Activated CD4-positive, alpha-beta T cell treated with anti-CD3 and anti-CD28 coated beads, Interleukin-2, amount 10 ng/mL, durations not matched to agents 24 days and 14 days (primary cell): ENCODE measurements at regions not wholly inside any gene's neighbourhood (a gene's known extent, or its start where the extent isn't known, plus 50 kb on each side); places are given as distances from the start of the nearest gene placed in this dataset.
"Not testable (repeated sequence)": the region's sequence is repeated elsewhere in the genome, so short reads cannot be mapped to it uniquely, and the experiment has no call there.

Experiments used
- DNase-seq: peaks from one replicate; pipeline ENCODE4 v3.0.0; 2022
- H3K27ac Mint-ChIP-seq: one replicate; pipeline ENCODE4 v1.8.0; 2022; ENCODE audit warnings: mild to moderate bottlenecking, mixed read lengths
- H3K27me3 Mint-ChIP-seq: one replicate; pipeline ENCODE4 v1.8.0; 2022; ENCODE audit warnings: mixed read lengths
- H3K36me3 Mint-ChIP-seq: one replicate; pipeline ENCODE4 v1.8.0; 2022; ENCODE audit warnings: low read depth, mild to moderate bottlenecking, mixed read lengths
- H3K4me1 Mint-ChIP-seq: one replicate; pipeline ENCODE4 v1.8.0; 2021; ENCODE audit warnings: mixed read lengths
- H3K4me3 Mint-ChIP-seq: one replicate; pipeline ENCODE4 v1.8.0; 2022; ENCODE audit warnings: mild to moderate bottlenecking, moderate library complexity, mixed read lengths
- H3K9me3 Mint-ChIP-seq: one replicate; pipeline ENCODE4 v1.8.0; 2021; ENCODE audit warnings: mixed read lengths
- intact Hi-C: fragments of 100-400 bp; cut with micrococcal nuclease; formaldehyde crosslinking; loops from one replicate; pipeline ENCODE4 v1.15.1; 2023

- no peak overlapping the region for H3K4me3 Mint-ChIP-seq
- intact Hi-C loops, result no loop called here
- no peak for DNase-seq
- H3K27me3 Mint-ChIP-seq, result no peaks in the 10 kb centered on the region
- no peak overlapping the region for H3K27ac Mint-ChIP-seq
- no peaks in the 10 kb centered on the region for H3K4me1 Mint-ChIP-seq
- H3K36me3 Mint-ChIP-seq, result no peaks in the 10 kb centered on the region
- H3K9me3 Mint-ChIP-seq, result no peaks in the 10 kb centered on the region
These were observed 55.0 kb downstream of the FOXA2 start for GRCh38 chr20:22529150-22530019.

- Mint-ChIP-seq H3K4me1 (no peaks in the 10 kb centered on the region), H3K4me3 (no peak overlapping the region), H3K27ac (no peak overlapping the region), H3K9me3 (no peaks in the 10 kb centered on the region), H3K36me3 (no peaks in the 10 kb centered on the region), H3K27me3 (no peaks in the 10 kb centered on the region)
- intact Hi-C loops, result no loop called here
- no peak for DNase-seq
These were observed 57.8 kb downstream of the FOXA2 start for GRCh38 chr20:22526512-22527012.

- no peaks in the 10 kb centered on the region for H3K9me3 Mint-ChIP-seq
- intact Hi-C loops, result no loop called here
These were observed 58.6 kb downstream of the FOXA2 start for GRCh38 chr20:22525821-22526220.

GRCh38 chr20:22525069-22525820 lies 59.1 kb downstream of the FOXA2 start:
- Mint-ChIP-seq H3K4me3 (no peak overlapping the region), H3K27ac (no peak overlapping the region), H3K27me3 (no peaks in the 10 kb centered on the region), H3K4me1 (no peaks in the 10 kb centered on the region), H3K36me3 (no peaks in the 10 kb centered on the region), H3K9me3 (no peaks in the 10 kb centered on the region)
- intact Hi-C loops, result no loop called here
- DNase-seq, result no peak

More at GRCh38 chr20:22525821-22526220, 58.6 kb downstream of the FOXA2 start:
- Mint-ChIP-seq H3K4me3 (no peak overlapping the region), H3K27me3 (no peaks in the 10 kb centered on the region), H3K27ac (no peak overlapping the region), H3K4me1 (no peaks in the 10 kb centered on the region), H3K36me3 (no peaks in the 10 kb centered on the region)
- no peak for DNase-seq

- no peaks in the 10 kb centered on the region for H3K4me1 Mint-ChIP-seq
- H3K9me3 Mint-ChIP-seq, result no peaks in the 10 kb centered on the region
These were observed 59.9 kb downstream of the FOXA2 start for GRCh38 chr20:22524393-22525015.

GRCh38 chr20:22523499-22524392 lies 60.6 kb downstream of the FOXA2 start:
- Mint-ChIP-seq H3K4me3 (no peak overlapping the region), H3K27ac (no peak overlapping the region), H3K27me3 (no peaks in the 10 kb centered on the region), H3K9me3 (no peaks in the 10 kb centered on the region), H3K36me3 (no peaks in the 10 kb centered on the region), H3K4me1 (no peaks in the 10 kb centered on the region)
- no peak for DNase-seq
- intact Hi-C loops, result no loop called here

More at GRCh38 chr20:22524393-22525015, 59.9 kb downstream of the FOXA2 start:
- DNase-seq, result no peak
- intact Hi-C loops, result no loop called here
- H3K4me3 Mint-ChIP-seq, result no peak overlapping the region
- no peaks in the 10 kb centered on the region for H3K27me3 Mint-ChIP-seq
- H3K36me3 Mint-ChIP-seq, result no peaks in the 10 kb centered on the region
- H3K27ac Mint-ChIP-seq, result no peak overlapping the region

- Mint-ChIP-seq H3K36me3 (no peaks in the 10 kb centered on the region), H3K4me1 (no peaks in the 10 kb centered on the region), H3K27me3 (no peaks in the 10 kb centered on the region), H3K9me3 (no peaks in the 10 kb centered on the region), H3K4me3 (no peak overlapping the region), H3K27ac (no peak overlapping the region)
- intact Hi-C loops, result no loop called here
- no peak for DNase-seq
These were observed 61.3 kb downstream of the FOXA2 start for GRCh38 chr20:22523128-22523498.

- H3K27ac Mint-ChIP-seq, result no peak overlapping the region
- H3K9me3 Mint-ChIP-seq, result no peaks in the 10 kb centered on the region
- no peak for DNase-seq
- intact Hi-C loops, result no loop called here
- no peaks in the 10 kb centered on the region for H3K36me3 Mint-ChIP-seq
- no peaks in the 10 kb centered on the region for H3K27me3 Mint-ChIP-seq
- H3K4me1 Mint-ChIP-seq, result no peaks in the 10 kb centered on the region
- no peak overlapping the region for H3K4me3 Mint-ChIP-seq
These were observed 61.7 kb downstream of the FOXA2 start for GRCh38 chr20:22522701-22523100.

GRCh38 chr20:22521940-22522339 lies 62.4 kb downstream of the FOXA2 start:
- H3K27me3 Mint-ChIP-seq, H3K27ac Mint-ChIP-seq, DNase-seq, intact Hi-C loops, H3K4me3 Mint-ChIP-seq, H3K9me3 Mint-ChIP-seq, H3K4me1 Mint-ChIP-seq, H3K36me3 Mint-ChIP-seq: not testable (repeated sequence)

- no peak overlapping the region for H3K27ac Mint-ChIP-seq
- no peaks in the 10 kb centered on the region for H3K36me3 Mint-ChIP-seq
- no peaks in the 10 kb centered on the region for H3K9me3 Mint-ChIP-seq
- no peaks in the 10 kb centered on the region for H3K27me3 Mint-ChIP-seq
- DNase-seq, result no peak
- intact Hi-C loops, result no loop called here
- H3K4me1 Mint-ChIP-seq, result no peaks in the 10 kb centered on the region
- no peak overlapping the region for H3K4me3 Mint-ChIP-seq
These were observed 64.0 kb downstream of the FOXA2 start for GRCh38 chr20:22520381-22520780.

GRCh38 chr20:22515264-22515663 lies 69.1 kb downstream of the FOXA2 start:
- Mint-ChIP-seq H3K4me1 (no peaks in the 10 kb centered on the region), H3K4me3 (no peak overlapping the region), H3K9me3 (no peaks in the 10 kb centered on the region), H3K36me3 (no peaks in the 10 kb centered on the region), H3K27ac (no peak overlapping the region), H3K27me3 (no peaks in the 10 kb centered on the region)
- intact Hi-C loops, result no loop called here
- no peak for DNase-seq

- DNase-seq, result no peak
- H3K9me3 Mint-ChIP-seq, result no peaks in the 10 kb centered on the region
- no peaks in the 10 kb centered on the region for H3K4me1 Mint-ChIP-seq
- H3K27me3 Mint-ChIP-seq, result no peaks in the 10 kb centered on the region
- no peaks in the 10 kb centered on the region for H3K36me3 Mint-ChIP-seq
- H3K4me3 Mint-ChIP-seq, result no peak overlapping the region
- intact Hi-C loops, result no loop called here
- no peak overlapping the region for H3K27ac Mint-ChIP-seq
These were observed 70.8 kb downstream of the FOXA2 start for GRCh38 chr20:22513574-22513973.

GRCh38 chr20:22512911-22513489 lies 71.4 kb downstream of the FOXA2 start:
- no peak overlapping the region for H3K4me3 Mint-ChIP-seq
- no peak for DNase-seq
- H3K27ac Mint-ChIP-seq, result no peak overlapping the region
- H3K9me3 Mint-ChIP-seq, result no peaks in the 10 kb centered on the region
- intact Hi-C loops, result no loop called here
- H3K4me1 Mint-ChIP-seq, result no peaks in the 10 kb centered on the region
- no peaks in the 10 kb centered on the region for H3K36me3 Mint-ChIP-seq
- no peaks in the 10 kb centered on the region for H3K27me3 Mint-ChIP-seq
